ENCODE measurements at regions not wholly inside any gene's neighbourhood (a gene's known extent, or its start where the extent isn't known, plus 50 kb on each side); places are given as distances from the start of the nearest gene placed in this dataset.

DNA sequence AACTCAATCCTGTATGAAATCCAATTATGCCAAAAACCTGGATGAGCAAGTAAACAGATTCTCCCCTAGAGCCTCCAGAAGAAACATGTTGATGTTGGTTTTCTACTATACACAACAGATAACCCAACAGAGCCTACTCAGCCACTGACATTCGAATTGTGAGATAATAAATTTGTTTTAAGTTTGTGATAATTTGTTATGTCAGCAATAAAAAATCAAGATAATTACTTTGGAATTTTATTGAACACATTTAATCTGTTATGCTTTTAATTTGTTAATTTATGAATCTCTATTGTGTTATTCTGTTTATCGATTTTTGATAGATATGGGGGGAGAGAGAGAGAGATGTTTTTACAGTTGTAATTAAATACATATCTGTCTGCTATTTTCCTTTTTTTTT lies 1016.1 kb upstream of the PCDH7 start:
- H3K4me1 ChIP-seq (ENCODE audit: control insufficient read depth, insufficient read depth, low read length) = no peaks in the 10 kb centered on the region
- H3K9me3 ChIP-seq (ENCODE audit: control insufficient read depth, insufficient read depth, low read depth, low read length) = no peaks in the 10 kb centered on the region
- TF ChIP-seq ZNF707 (tag by site-specific recombination; IDR thresholded peaks at IDR 0.05) (no peak), SCRT1 (tag by site-specific recombination; IDR thresholded peaks at IDR 0.05; ENCODE audit: borderline replicate concordance) (no peak), BCL11B (tag by site-specific recombination; IDR thresholded peaks at IDR 0.05; ENCODE audit: low read depth) (no peak), ZNF140 (tag by site-specific recombination; IDR thresholded peaks at IDR 0.05) (no peak), ZNF132 (tag by site-specific recombination; IDR thresholded peaks at IDR 0.05; ENCODE audit: borderline replicate concordance) (no peak), ZNF133 (tag by site-specific recombination; IDR thresholded peaks at IDR 0.05) (no peak), ZNF473 (tag by site-specific recombination; IDR thresholded peaks at IDR 0.05) (no peak), GFI1B (tag by site-specific recombination; IDR thresholded peaks at IDR 0.05) (no peak), EGR2 (tag by site-specific recombination; IDR thresholded peaks at IDR 0.05; ENCODE audit: low read depth) (no peak), ZNF121 (tag by site-specific recombination; IDR thresholded peaks at IDR 0.05) (no peak), GLIS2 (tag by site-specific recombination; IDR thresholded peaks at IDR 0.05) (no peak), ZBTB20 (tag by site-specific recombination; IDR thresholded peaks at IDR 0.05) (no peak), ZNF350 (tag by site-specific recombination; IDR thresholded peaks at IDR 0.05) (no peak), ZNF701 (tag by site-specific recombination; IDR thresholded peaks at IDR 0.05) (no peak)
- TF ChIP-seq, protein P1, sequence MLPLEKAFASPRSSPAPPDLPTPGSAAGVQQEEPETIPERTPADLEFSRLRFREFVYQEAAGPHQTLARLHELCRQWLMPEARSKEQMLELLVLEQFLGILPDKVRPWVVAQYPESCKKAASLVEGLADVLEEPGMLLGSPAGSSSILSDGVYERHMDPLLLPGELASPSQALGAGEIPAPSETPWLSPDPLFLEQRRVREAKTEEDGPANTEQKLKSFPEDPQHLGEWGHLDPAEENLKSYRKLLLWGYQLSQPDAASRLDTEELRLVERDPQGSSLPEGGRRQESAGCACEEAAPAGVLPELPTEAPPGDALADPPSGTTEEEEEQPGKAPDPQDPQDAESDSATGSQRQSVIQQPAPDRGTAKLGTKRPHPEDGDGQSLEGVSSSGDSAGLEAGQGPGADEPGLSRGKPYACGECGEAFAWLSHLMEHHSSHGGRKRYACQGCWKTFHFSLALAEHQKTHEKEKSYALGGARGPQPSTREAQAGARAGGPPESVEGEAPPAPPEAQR (tag by site-specific recombination; IDR thresholded peaks at IDR 0.05) = no peak
- TF ChIP-seq, protein P2, sequence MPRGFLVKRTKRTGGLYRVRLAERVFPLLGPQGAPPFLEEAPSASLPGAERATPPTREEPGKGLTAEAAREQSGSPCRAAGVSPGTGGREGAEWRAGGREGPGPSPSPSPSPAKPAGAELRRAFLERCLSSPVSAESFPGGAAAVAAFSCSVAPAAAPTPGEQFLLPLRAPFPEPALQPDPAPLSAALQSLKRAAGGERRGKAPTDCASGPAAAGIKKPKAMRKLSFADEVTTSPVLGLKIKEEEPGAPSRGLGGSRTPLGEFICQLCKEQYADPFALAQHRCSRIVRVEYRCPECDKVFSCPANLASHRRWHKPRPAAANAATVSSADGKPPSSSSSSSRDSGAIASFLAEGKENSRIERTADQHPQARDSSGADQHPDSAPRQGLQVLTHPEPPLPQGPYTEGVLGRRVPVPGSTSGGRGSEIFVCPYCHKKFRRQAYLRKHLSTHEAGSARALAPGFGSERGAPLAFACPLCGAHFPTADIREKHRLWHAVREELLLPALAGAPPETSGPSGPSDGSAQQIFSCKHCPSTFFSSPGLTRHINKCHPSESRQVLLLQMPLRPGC (tag by site-specific recombination; IDR thresholded peaks at IDR 0.05) = no peak
- TF ChIP-seq, protein P3, sequence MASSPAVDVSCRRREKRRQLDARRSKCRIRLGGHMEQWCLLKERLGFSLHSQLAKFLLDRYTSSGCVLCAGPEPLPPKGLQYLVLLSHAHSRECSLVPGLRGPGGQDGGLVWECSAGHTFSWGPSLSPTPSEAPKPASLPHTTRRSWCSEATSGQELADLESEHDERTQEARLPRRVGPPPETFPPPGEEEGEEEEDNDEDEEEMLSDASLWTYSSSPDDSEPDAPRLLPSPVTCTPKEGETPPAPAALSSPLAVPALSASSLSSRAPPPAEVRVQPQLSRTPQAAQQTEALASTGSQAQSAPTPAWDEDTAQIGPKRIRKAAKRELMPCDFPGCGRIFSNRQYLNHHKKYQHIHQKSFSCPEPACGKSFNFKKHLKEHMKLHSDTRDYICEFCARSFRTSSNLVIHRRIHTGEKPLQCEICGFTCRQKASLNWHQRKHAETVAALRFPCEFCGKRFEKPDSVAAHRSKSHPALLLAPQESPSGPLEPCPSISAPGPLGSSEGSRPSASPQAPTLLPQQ (tag by site-specific recombination; IDR thresholded peaks at IDR 0.05) = no peak
- TF ChIP-seq, protein P4, sequence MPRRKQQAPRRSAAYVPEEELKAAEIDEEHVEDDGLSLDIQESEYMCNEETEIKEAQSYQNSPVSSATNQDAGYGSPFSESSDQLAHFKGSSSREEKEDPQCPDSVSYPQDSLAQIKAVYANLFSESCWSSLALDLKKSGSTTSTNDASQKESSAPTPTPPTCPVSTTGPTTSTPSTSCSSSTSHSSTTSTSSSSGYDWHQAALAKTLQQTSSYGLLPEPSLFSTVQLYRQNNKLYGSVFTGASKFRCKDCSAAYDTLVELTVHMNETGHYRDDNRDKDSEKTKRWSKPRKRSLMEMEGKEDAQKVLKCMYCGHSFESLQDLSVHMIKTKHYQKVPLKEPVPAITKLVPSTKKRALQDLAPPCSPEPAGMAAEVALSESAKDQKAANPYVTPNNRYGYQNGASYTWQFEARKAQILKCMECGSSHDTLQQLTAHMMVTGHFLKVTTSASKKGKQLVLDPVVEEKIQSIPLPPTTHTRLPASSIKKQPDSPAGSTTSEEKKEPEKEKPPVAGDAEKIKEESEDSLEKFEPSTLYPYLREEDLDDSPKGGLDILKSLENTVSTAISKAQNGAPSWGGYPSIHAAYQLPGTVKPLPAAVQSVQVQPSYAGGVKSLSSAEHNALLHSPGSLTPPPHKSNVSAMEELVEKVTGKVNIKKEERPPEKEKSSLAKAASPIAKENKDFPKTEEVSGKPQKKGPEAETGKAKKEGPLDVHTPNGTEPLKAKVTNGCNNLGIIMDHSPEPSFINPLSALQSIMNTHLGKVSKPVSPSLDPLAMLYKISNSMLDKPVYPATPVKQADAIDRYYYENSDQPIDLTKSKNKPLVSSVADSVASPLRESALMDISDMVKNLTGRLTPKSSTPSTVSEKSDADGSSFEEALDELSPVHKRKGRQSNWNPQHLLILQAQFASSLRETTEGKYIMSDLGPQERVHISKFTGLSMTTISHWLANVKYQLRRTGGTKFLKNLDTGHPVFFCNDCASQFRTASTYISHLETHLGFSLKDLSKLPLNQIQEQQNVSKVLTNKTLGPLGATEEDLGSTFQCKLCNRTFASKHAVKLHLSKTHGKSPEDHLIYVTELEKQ (tag by site-specific recombination; IDR thresholded peaks at IDR 0.05; ENCODE audit: borderline replicate concordance) = no peak
- TF ChIP-seq, protein P5, sequence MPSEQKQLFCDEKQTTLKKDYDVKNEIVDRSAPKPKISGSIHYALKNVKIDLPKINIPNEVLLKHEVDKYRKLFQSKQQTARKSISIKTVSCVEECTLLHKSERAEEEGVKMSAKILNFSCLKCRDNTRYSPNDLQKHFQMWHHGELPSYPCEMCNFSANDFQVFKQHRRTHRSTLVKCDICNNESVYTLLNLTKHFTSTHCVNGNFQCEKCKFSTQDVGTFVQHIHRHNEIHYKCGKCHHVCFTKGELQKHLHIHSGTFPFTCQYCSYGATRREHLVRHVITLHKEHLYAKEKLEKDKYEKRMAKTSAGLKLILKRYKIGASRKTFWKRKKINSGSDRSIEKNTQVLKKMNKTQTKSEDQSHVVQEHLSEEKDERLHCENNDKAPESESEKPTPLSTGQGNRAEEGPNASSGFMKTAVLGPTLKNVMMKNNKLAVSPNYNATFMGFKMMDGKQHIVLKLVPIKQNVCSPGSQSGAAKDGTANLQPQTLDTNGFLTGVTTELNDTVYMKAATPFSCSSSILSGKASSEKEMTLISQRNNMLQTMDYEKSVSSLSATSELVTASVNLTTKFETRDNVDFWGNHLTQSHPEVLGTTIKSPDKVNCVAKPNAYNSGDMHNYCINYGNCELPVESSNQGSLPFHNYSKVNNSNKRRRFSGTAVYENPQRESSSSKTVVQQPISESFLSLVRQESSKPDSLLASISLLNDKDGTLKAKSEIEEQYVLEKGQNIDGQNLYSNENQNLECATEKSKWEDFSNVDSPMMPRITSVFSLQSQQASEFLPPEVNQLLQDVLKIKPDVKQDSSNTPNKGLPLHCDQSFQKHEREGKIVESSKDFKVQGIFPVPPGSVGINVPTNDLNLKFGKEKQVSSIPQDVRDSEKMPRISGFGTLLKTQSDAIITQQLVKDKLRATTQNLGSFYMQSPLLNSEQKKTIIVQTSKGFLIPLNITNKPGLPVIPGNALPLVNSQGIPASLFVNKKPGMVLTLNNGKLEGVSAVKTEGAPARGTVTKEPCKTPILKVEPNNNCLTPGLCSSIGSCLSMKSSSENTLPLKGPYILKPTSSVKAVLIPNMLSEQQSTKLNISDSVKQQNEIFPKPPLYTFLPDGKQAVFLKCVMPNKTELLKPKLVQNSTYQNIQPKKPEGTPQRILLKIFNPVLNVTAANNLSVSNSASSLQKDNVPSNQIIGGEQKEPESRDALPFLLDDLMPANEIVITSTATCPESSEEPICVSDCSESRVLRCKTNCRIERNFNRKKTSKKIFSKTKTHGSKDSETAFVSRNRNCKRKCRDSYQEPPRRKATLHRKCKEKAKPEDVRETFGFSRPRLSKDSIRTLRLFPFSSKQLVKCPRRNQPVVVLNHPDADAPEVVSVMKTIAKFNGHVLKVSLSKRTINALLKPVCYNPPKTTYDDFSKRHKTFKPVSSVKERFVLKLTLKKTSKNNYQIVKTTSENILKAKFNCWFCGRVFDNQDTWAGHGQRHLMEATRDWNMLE (tag by site-specific recombination; conservative IDR thresholded peaks at IDR 0.05; ENCODE audit: low read depth) = no peak
- TF ChIP-seq, protein P6, sequence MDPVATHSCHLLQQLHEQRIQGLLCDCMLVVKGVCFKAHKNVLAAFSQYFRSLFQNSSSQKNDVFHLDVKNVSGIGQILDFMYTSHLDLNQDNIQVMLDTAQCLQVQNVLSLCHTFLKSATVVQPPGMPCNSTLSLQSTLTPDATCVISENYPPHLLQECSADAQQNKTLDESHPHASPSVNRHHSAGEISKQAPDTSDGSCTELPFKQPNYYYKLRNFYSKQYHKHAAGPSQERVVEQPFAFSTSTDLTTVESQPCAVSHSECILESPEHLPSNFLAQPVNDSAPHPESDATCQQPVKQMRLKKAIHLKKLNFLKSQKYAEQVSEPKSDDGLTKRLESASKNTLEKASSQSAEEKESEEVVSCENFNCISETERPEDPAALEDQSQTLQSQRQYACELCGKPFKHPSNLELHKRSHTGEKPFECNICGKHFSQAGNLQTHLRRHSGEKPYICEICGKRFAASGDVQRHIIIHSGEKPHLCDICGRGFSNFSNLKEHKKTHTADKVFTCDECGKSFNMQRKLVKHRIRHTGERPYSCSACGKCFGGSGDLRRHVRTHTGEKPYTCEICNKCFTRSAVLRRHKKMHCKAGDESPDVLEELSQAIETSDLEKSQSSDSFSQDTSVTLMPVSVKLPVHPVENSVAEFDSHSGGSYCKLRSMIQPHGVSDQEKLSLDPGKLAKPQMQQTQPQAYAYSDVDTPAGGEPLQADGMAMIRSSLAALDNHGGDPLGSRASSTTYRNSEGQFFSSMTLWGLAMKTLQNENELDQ (tag by site-specific recombination; IDR thresholded peaks at IDR 0.05; ENCODE audit: low read depth) = no peak
- no peak overlapping the region for H3K27ac ChIP-seq (ENCODE audit: extremely low read depth, low read depth, low read length)
- H3K36me3 ChIP-seq (ENCODE audit: control insufficient read depth in 2 of 2, insufficient read depth in 1 of 2, low read length in 2 of 2) = no peaks in the 10 kb centered on the region
- ChIA-PET CTCF (no interaction called here), POLR2A (no interaction called here)
- no peak overlapping the region for H3K4me3 ChIP-seq (ENCODE audit: low read depth, low read length)
